ENCODE measurements at regions not wholly inside any gene's neighbourhood (a gene's known extent, or its start where the extent isn't known, plus 50 kb on each side); places are given as distances from the start of the nearest gene placed in this dataset.
"Not testable (repeated sequence)": the region's sequence is repeated elsewhere in the genome, so short reads cannot be mapped to it uniquely, and the experiment has no call there.

GRCh38 chr2:64738026-64738425 lies 84.3 kb upstream of the SERTAD2 start:
- DNase-seq (ENCODE audit: low spot score): no peak
- TF ChIP-seq, protein P1, sequence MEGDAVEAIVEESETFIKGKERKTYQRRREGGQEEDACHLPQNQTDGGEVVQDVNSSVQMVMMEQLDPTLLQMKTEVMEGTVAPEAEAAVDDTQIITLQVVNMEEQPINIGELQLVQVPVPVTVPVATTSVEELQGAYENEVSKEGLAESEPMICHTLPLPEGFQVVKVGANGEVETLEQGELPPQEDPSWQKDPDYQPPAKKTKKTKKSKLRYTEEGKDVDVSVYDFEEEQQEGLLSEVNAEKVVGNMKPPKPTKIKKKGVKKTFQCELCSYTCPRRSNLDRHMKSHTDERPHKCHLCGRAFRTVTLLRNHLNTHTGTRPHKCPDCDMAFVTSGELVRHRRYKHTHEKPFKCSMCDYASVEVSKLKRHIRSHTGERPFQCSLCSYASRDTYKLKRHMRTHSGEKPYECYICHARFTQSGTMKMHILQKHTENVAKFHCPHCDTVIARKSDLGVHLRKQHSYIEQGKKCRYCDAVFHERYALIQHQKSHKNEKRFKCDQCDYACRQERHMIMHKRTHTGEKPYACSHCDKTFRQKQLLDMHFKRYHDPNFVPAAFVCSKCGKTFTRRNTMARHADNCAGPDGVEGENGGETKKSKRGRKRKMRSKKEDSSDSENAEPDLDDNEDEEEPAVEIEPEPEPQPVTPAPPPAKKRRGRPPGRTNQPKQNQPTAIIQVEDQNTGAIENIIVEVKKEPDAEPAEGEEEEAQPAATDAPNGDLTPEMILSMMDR (IDR thresholded peaks at IDR 0.05; ENCODE audit: extremely low read depth, insufficient read depth, missing control alignments): no peak
- in situ Hi-C loops (cut with MboI; ENCODE audit: low pct_unique_long_range_greater_than_20kb, low sequenced_read_pairs, unreplicated experiment): no loop called here

DNA sequence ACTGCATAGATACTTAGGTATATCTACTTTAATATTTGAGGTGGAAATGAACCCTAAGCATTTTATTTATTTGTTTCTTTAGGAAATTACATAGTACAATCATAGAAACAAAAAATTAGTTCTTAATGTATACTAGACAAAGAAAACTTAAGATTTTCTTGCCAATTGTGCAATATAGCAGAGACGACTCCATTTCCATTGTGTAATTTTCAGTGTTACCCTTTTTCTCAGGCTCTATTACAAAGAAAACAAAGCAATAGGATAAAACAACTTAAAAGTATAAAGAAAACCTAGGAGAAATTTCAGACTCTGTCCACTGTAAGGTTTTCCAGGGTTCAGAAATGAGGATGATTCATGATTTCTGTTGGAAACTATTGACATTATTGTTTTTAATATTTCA lies 89.0 kb upstream of the SERTAD2 start:
- TF ChIP-seq, protein P1 (IDR thresholded peaks at IDR 0.05; ENCODE audit: extremely low read depth, insufficient read depth, missing control alignments): no peak
- in situ Hi-C loops (cut with MboI; ENCODE audit: low pct_unique_long_range_greater_than_20kb, low sequenced_read_pairs, unreplicated experiment): loop anchor here (10.0 kb wide), 1 partner anchor 88 kb away; the partner anchor contains the start of gene SERTAD2
- DNase-seq (ENCODE audit: low spot score): no peak

DNA sequence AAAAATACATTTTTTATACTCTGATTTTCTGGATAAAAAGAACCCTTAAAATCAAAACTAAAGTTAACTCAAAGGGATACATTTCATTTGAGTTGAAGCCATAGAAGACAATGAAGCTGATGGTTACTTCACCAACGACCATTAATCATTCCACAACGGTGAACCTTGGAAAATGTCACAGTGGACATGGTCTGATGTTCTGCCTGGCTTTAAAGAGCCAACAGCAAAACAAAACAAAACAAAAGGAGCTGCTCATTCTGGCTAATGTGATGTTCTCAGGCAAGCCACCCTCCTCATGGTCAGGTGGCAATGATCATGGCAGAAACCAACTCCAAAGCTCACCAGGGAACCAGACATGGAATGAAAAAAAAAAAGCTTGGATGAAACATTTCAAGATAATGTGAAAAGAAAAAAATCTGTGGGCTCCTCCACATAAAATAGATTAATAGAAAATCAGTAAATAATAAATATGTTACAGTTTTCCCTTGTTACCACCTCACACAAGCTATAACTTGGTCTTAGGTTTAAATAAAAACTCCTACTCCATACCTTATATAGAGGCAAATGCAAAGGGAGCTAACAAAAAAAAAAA lies 90.1 kb upstream of the SERTAD2 start:
- TF ChIP-seq, protein P1 (IDR thresholded peaks at IDR 0.05; ENCODE audit: extremely low read depth, insufficient read depth, missing control alignments): no peak
- DNase-seq (ENCODE audit: low spot score): no peak
- in situ Hi-C loops (cut with MboI; ENCODE audit: low pct_unique_long_range_greater_than_20kb, low sequenced_read_pairs, unreplicated experiment): loop anchor here (10.0 kb wide), 1 partner anchor 89 kb away; the partner anchor contains the start of gene SERTAD2

DNA sequence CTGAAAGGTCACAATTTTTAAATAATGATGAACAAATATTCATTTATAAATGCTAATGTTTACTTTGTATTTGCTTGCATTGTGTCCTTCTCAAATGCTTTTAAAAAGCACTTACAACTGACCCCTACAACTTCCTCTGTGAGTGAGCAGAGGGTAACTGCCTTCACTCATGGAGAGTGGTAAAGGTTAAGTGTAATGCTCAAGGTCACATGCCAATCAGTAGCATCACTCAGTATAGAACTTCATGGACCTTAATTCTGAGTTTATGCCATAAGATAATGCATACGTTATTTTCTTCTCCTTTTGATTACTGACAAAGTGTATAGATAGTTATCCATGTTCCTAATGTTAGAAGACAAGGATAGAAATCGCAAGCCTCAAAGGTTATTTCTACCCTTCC lies 91.8 kb upstream of the SERTAD2 start:
- no peak for DNase-seq (ENCODE audit: low spot score)
- in situ Hi-C loops (cut with MboI; ENCODE audit: low pct_unique_long_range_greater_than_20kb, low sequenced_read_pairs, unreplicated experiment): loop anchor here (10.0 kb wide), 1 partner anchor 91 kb away; the partner anchor contains the start of gene SERTAD2
- TF ChIP-seq, protein P1 (IDR thresholded peaks at IDR 0.05; ENCODE audit: extremely low read depth, insufficient read depth, missing control alignments): no peak

DNA sequence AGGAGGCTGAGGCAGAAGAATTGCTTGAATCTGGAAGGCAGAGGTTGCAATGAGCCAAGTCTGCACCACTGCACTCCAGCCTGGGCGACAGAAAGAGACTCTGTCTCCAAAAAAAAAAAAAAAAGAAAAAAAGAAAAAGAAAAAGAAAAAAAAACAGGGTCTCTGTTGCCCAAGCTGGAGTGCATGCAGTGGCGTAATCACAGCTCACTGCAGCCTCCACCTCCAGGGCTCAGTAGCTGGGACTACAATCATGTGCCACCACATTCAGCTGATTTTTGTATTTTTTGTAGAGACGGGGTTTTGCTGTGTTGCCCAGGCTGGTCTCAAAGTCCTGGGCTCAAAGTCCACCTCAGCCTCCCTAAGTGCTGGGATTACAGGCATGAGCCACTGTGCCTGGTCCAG lies 94.0 kb upstream of the SERTAD2 start:
- DNase-seq (ENCODE audit: low spot score): not testable (repeated sequence)
- in situ Hi-C loops (cut with MboI; ENCODE audit: low pct_unique_long_range_greater_than_20kb, low sequenced_read_pairs, unreplicated experiment): loop anchor here (10.0 kb wide), 1 partner anchor 93 kb away; the partner anchor contains the start of gene SERTAD2

- DNase-seq (ENCODE audit: low spot score): no peak
- TF ChIP-seq, protein P1 (IDR thresholded peaks at IDR 0.05; ENCODE audit: extremely low read depth, insufficient read depth, missing control alignments): no peak
- in situ Hi-C loops (cut with MboI; ENCODE audit: low pct_unique_long_range_greater_than_20kb, low sequenced_read_pairs, unreplicated experiment): loop anchor here (10.0 kb wide), 1 partner anchor 93 kb away; the partner anchor contains the start of gene SERTAD2
Observed at GRCh38 chr2:64748147-64748546, 94.4 kb upstream of the SERTAD2 start.

- in situ Hi-C loops (cut with MboI; ENCODE audit: low pct_unique_long_range_greater_than_20kb, low sequenced_read_pairs, unreplicated experiment): loop anchor here (10.0 kb wide), 1 partner anchor 94 kb away; the partner anchor contains the start of gene SERTAD2
Observed at GRCh38 chr2:64748561-64748960, 94.8 kb upstream of the SERTAD2 start.

More at GRCh38 chr2:64748561-64748960, 94.8 kb upstream of the SERTAD2 start:
- DNase-seq (ENCODE audit: low spot score): no peak
- TF ChIP-seq, protein P1 (IDR thresholded peaks at IDR 0.05; ENCODE audit: extremely low read depth, insufficient read depth, missing control alignments): no peak

Data from GM13977 (cell line).